Skeletal muscle cell (primary cell): ENCODE measurements at regions not wholly inside any gene's neighbourhood (a gene's known extent, or its start where the extent isn't known, plus 50 kb on each side); places are given as distances from the start of the nearest gene placed in this dataset.
A peak's percentile ranks its signal among the peaks of the same experiment; 100 is the strongest.

ENCODE experiments used
- DNase-seq: peaks from one replicate; pipeline ENCODE4 v3.0.0-alpha.2; 2010; ENCODE audit warnings: low read depth
- H3K4me3 ChIP-seq: 2 replicates; pipeline ENCODE4 v1.5.1; 2011; ENCODE audit warnings: low read depth, mild to moderate bottlenecking, control low read depth, low read length, moderate library complexity

GRCh38 chr11:80122211-80122610 lies 681.4 kb upstream of the TENM4 start:
- no peak for DNase-seq
- H3K4me3 ChIP-seq: no peak overlapping the region

- DNase-seq: no peak
- no peak overlapping the region for H3K4me3 ChIP-seq
Observed at GRCh38 chr11:80118073-80118472, 677.2 kb upstream of the TENM4 start.

GRCh38 chr11:80116796-80117195 lies 676.0 kb upstream of the TENM4 start:
- H3K4me3 ChIP-seq: no peak overlapping the region
- no peak for DNase-seq

- H3K4me3 ChIP-seq: no peak overlapping the region
- no peak for DNase-seq
Observed at GRCh38 chr11:80109652-80110051, 668.8 kb upstream of the TENM4 start.

- no peak overlapping the region for H3K4me3 ChIP-seq
- DNase-seq: no peak
Observed at GRCh38 chr11:80109031-80109430, 668.2 kb upstream of the TENM4 start.

- DNase-seq: no peak
- no peak overlapping the region for H3K4me3 ChIP-seq
Observed at GRCh38 chr11:80107415-80107814, 666.6 kb upstream of the TENM4 start.

GRCh38 chr11:80104191-80104590 lies 663.4 kb upstream of the TENM4 start:
- H3K4me3 ChIP-seq: no peak overlapping the region

GRCh38 chr11:80103142-80103859 lies 662.5 kb upstream of the TENM4 start:
- no peak overlapping the region for H3K4me3 ChIP-seq
- DNase-seq: peak; percentile 87

More at GRCh38 chr11:80104191-80104590, 663.4 kb upstream of the TENM4 start:
- DNase-seq: no peak

GRCh38 chr11:80097146-80097545 lies 656.3 kb upstream of the TENM4 start:
- DNase-seq: no peak
- no peak overlapping the region for H3K4me3 ChIP-seq

- peak; percentile 72 for DNase-seq
Observed at GRCh38 chr11:80096736-80097135, 655.9 kb upstream of the TENM4 start.

GRCh38 chr11:80086496-80087055 lies 645.7 kb upstream of the TENM4 start:
- no peak for DNase-seq
- no peak overlapping the region for H3K4me3 ChIP-seq

More at GRCh38 chr11:80096736-80097135, 655.9 kb upstream of the TENM4 start:
- H3K4me3 ChIP-seq: no peak overlapping the region

GRCh38 chr11:80085563-80085962 lies 644.7 kb upstream of the TENM4 start:
- no peak for DNase-seq
- H3K4me3 ChIP-seq: no peak overlapping the region

GRCh38 chr11:80084608-80085007 lies 643.8 kb upstream of the TENM4 start:
- DNase-seq: no peak
- H3K4me3 ChIP-seq: no peak overlapping the region

GRCh38 chr11:80083531-80083951 lies 642.7 kb upstream of the TENM4 start:
- H3K4me3 ChIP-seq: no peak overlapping the region
- DNase-seq: no peak

- no peak overlapping the region for H3K4me3 ChIP-seq
- no peak for DNase-seq
Observed at GRCh38 chr11:80082406-80082805, 641.6 kb upstream of the TENM4 start.

- no peak overlapping the region for H3K4me3 ChIP-seq
Observed at GRCh38 chr11:80077113-80077512, 636.3 kb upstream of the TENM4 start.

GRCh38 chr11:80074837-80075236 lies 634.0 kb upstream of the TENM4 start:
- H3K4me3 ChIP-seq: no peak overlapping the region

More at GRCh38 chr11:80077113-80077512, 636.3 kb upstream of the TENM4 start:
- no peak for DNase-seq

GRCh38 chr11:80066291-80066690 lies 625.5 kb upstream of the TENM4 start:
- no peak for DNase-seq
- H3K4me3 ChIP-seq: no peak overlapping the region

More at GRCh38 chr11:80074837-80075236, 634.0 kb upstream of the TENM4 start:
- no peak for DNase-seq

GRCh38 chr11:80065086-80065485 lies 624.3 kb upstream of the TENM4 start:
- no peak for DNase-seq

GRCh38 chr11:80061056-80061455 lies 620.2 kb upstream of the TENM4 start:
- no peak for DNase-seq
- H3K4me3 ChIP-seq: no peak overlapping the region

More at GRCh38 chr11:80065086-80065485, 624.3 kb upstream of the TENM4 start:
- H3K4me3 ChIP-seq: no peak overlapping the region

GRCh38 chr11:80054582-80055165 lies 613.8 kb upstream of the TENM4 start:
- no peak for DNase-seq
- H3K4me3 ChIP-seq: no peak overlapping the region
